Upper lobe of left lung (tissue), 6 donors: ENCODE measurements at regions not wholly inside any gene's neighbourhood (a gene's known extent, or its start where the extent isn't known, plus 50 kb on each side); places are given as distances from the start of the nearest gene placed in this dataset.
A peak's percentile ranks its signal among the peaks of the same experiment; 100 is the strongest.

Source experiments
- ATAC-seq, 2 donors: fragments of 200-7000 bp; cut with Tn5 transposase; one replicate each; pipeline ENCODE4 v1.9.1; 2022; ENCODE audit warnings: mild to moderate bottlenecking in 2 of 2, moderate library complexity in 2 of 2; ENCODE audit not compliant: low FRiP score in 2 of 2
- DNase-seq, 2 donors: peaks; one replicate each; pipeline ENCODE4 v3.0.0-alpha.2; 2019 to 2020
- H3K27ac ChIP-seq, 4 donors: fragments of 200-600 bp; sonication (generic); one replicate each; pipeline ENCODE4 v1.5.1; 2016 to 2019
- H3K27me3 ChIP-seq, 4 donors: fragments of 200-600 bp; sonication (generic); one replicate each; pipeline ENCODE4 v1.5.1; 2017 to 2019
- H3K36me3 ChIP-seq, 4 donors: fragments of 200-600 bp; sonication (generic); one replicate each; pipeline ENCODE4 v1.5.1; 2016 to 2019
- H3K4me1 ChIP-seq, 4 donors: fragments of 200-600 bp; sonication (generic); one replicate each; pipeline ENCODE4 v1.5.1; 2018 to 2019
- H3K4me3 ChIP-seq, 4 donors: fragments of 200-600 bp; sonication (generic); one replicate each; pipeline ENCODE4 v1.5.1; 2017 to 2019; ENCODE audit warnings: mild to moderate bottlenecking in 2 of 4, moderate library complexity in 1 of 4
- H3K9me3 ChIP-seq, 4 donors: fragments of 200-600 bp; sonication (generic); one replicate each; pipeline ENCODE4 v1.5.1; 2018 to 2019
- CTCF ChIP-seq, 6 experiments: fragments of 450-650 bp in 4 of 6; fragments of 200-600 bp in 2 of 6; sonication (generic) in 2 of 6; IDR thresholded peaks; one replicate each; pipeline ENCODE4 v1.5.1; 2016 to 2019; ENCODE audit warnings: antibody characterized with exemption in 6 of 6
- EP300 ChIP-seq, 4 donors: sonication (generic); formaldehyde crosslinking; IDR thresholded peaks; one replicate each; pipeline ENCODE4 v1.5.1; 2017; ENCODE audit warnings: antibody characterized with exemption in 4 of 4, control low read depth in 2 of 4
- POLR2A ChIP-seq, 4 donors: fragments of 450-650 bp; IDR thresholded peaks; one replicate each; pipeline ENCODE4 v1.5.1; 2016 to 2017; ENCODE audit warnings: antibody characterized with exemption in 4 of 4, mild to moderate bottlenecking in 2 of 4
- POLR2AphosphoS5 ChIP-seq, 2 donors: sonication (generic); formaldehyde crosslinking; IDR thresholded peaks; one replicate each; pipeline ENCODE4 v1.5.1; 2017; ENCODE audit warnings: antibody characterized with exemption in 2 of 2
- WGBS, 2 donors: methylation state at CpG; one replicate each; pipeline ENCODE4 v1.1.5; 2017 to 2018; 5-methylcytosine and 5-hydroxymethylcytosine counted together
- donor health status: DM: no; HTN: no; CAD: no; lungs with moderate emphysema.
- donor health status: DM: no; HTN: yes; CAD: no; lungs with severe emphysema.

- Histone ChIP-seq H3K9me3 (no peaks in the 10 kb centered on the region), H3K36me3 (no peaks in the 10 kb centered on the region), H3K27me3 (no peaks in the 10 kb centered on the region), H3K4me3 (no peak overlapping the region), H3K4me1 (peaks cover 0 to 9% (median 2%) of the 10 kb centered on the region in 4 donors), H3K27ac (no peak overlapping the region)
- TF ChIP-seq CTCF (IDR thresholded peaks at IDR 0.05), result no peak
- no peak for TF ChIP-seq POLR2A (IDR thresholded peaks at IDR 0.05)
- no peak for TF ChIP-seq EP300 (IDR thresholded peaks at IDR 0.05)
- TF ChIP-seq POLR2AphosphoS5 (IDR thresholded peaks at IDR 0.05), result no peak
- ATAC-seq (no peak), DNase-seq (peak in 1 of 2 donors; percentile 50)
- 74 to 80% methylated on average over 11 to 17 of the region's 17 CpGs for WGBS, 2 donors
These were observed 155.7 kb upstream of the C14orf180 start for GRCh38 chr14:104423701-104424405.

- no peak overlapping the region for H3K4me3 ChIP-seq
- no peak for ATAC-seq
- no peaks in the 10 kb centered on the region for H3K9me3 ChIP-seq
- TF ChIP-seq POLR2A (IDR thresholded peaks at IDR 0.05) (no peak), EP300 (IDR thresholded peaks at IDR 0.05) (no peak), CTCF (IDR thresholded peaks at IDR 0.05) (no peak), POLR2AphosphoS5 (IDR thresholded peaks at IDR 0.05) (no peak)
- H3K27me3 ChIP-seq, result no peaks in the 10 kb centered on the region
- H3K4me1 ChIP-seq, result peaks cover 0 to 9% (median 2%) of the 10 kb centered on the region in 4 donors
- H3K36me3 ChIP-seq, result no peaks in the 10 kb centered on the region
- peak; percentile 18 to 74 for DNase-seq
- no peak overlapping the region for H3K27ac ChIP-seq
- WGBS, 2 donors, result 38 to 42% methylated on average over 11 to 22 of the region's 24 CpGs
These were observed 155.0 kb upstream of the C14orf180 start for GRCh38 chr14:104424406-104425072.

GRCh38 chr14:104425171-104425681 lies 154.3 kb upstream of the C14orf180 start:
- WGBS, 2 donors, result 55 to 79% methylated on average over 5 to 13 of the region's 16 CpGs
- no peak for TF ChIP-seq POLR2A (IDR thresholded peaks at IDR 0.05)
- TF ChIP-seq CTCF (IDR thresholded peaks at IDR 0.05), result no peak
- TF ChIP-seq POLR2AphosphoS5 (IDR thresholded peaks at IDR 0.05), result no peak
- no peak for TF ChIP-seq EP300 (IDR thresholded peaks at IDR 0.05)
- no peak overlapping the region for H3K4me3 ChIP-seq
- H3K27ac ChIP-seq, result no peak overlapping the region
- DNase-seq, result peak in 1 of 2 donors; percentile 59
- peaks cover 0 to 9% (median 2%) of the 10 kb centered on the region in 4 donors for H3K4me1 ChIP-seq
- no peaks in the 10 kb centered on the region for H3K27me3 ChIP-seq
- ATAC-seq, result no peak
- H3K9me3 ChIP-seq, result no peaks in the 10 kb centered on the region
- no peaks in the 10 kb centered on the region for H3K36me3 ChIP-seq

GRCh38 chr14:104425763-104426646 lies 153.6 kb upstream of the C14orf180 start:
- Histone ChIP-seq H3K36me3 (no peaks in the 10 kb centered on the region), H3K4me3 (no peak overlapping the region), H3K4me1 (peaks cover 0 to 9% (median 2%) of the 10 kb centered on the region in 4 donors), H3K9me3 (no peaks in the 10 kb centered on the region), H3K27ac (no peak overlapping the region), H3K27me3 (no peaks in the 10 kb centered on the region)
- TF ChIP-seq POLR2AphosphoS5 (IDR thresholded peaks at IDR 0.05), result no peak
- TF ChIP-seq POLR2A (IDR thresholded peaks at IDR 0.05), result no peak
- no peak for TF ChIP-seq CTCF (IDR thresholded peaks at IDR 0.05)
- no peak for TF ChIP-seq EP300 (IDR thresholded peaks at IDR 0.05)
- no peak for ATAC-seq
- no peak for DNase-seq
- 89 to 91% methylated on average over 19 to 20 of the region's 20 CpGs for WGBS, 2 donors
